Muscle of back (tissue), 3 donors: ENCODE measurements at regions not wholly inside any gene's neighbourhood (a gene's known extent, or its start where the extent isn't known, plus 50 kb on each side); places are given as distances from the start of the nearest gene placed in this dataset.

Source experiments
- DNase-seq, 3 donors: peaks; one replicate each; pipeline versions ENCODE4 v3.0.0 to v3.0.0-alpha.2; 2013

GRCh38 chr7:3194501-3195141 is 106.4 kb upstream of the SDK1 start:
- peak in 2 of 3 donors; percentile 9 to 26 for DNase-seq

- DNase-seq = no peak
Measured at GRCh38 chr7:3195160-3195559, 105.9 kb upstream of the SDK1 start.

GRCh38 chr7:3196629-3197400 is 104.2 kb upstream of the SDK1 start:
- DNase-seq = no peak

- no peak for DNase-seq
Measured at GRCh38 chr7:3197567-3198213, 103.4 kb upstream of the SDK1 start.

GRCh38 chr7:3198316-3198715 is 102.7 kb upstream of the SDK1 start:
- no peak for DNase-seq

- DNase-seq = no peak
Measured at GRCh38 chr7:3200504-3200903, 100.5 kb upstream of the SDK1 start.

GRCh38 chr7:3201306-3201705 is 99.7 kb upstream of the SDK1 start:
- no peak for DNase-seq

- DNase-seq = no peak
Measured at GRCh38 chr7:3201937-3202710, 98.9 kb upstream of the SDK1 start.

GRCh38 chr7:3204526-3204925 is 96.5 kb upstream of the SDK1 start:
- DNase-seq = no peak

- DNase-seq = no peak
Measured at GRCh38 chr7:3206101-3206500, 95.0 kb upstream of the SDK1 start.

- DNase-seq = no peak
Measured at GRCh38 chr7:3206771-3207191, 94.3 kb upstream of the SDK1 start.

- DNase-seq = no peak
Measured at GRCh38 chr7:3207387-3207902, 93.6 kb upstream of the SDK1 start.

- no peak for DNase-seq
Measured at GRCh38 chr7:3210531-3210930, 90.5 kb upstream of the SDK1 start.

GRCh38 chr7:3214090-3214413 is 87.0 kb upstream of the SDK1 start:
- DNase-seq = no peak

- DNase-seq = no peak
Measured at GRCh38 chr7:3215624-3216585, 85.1 kb upstream of the SDK1 start.

- DNase-seq = no peak
Measured at GRCh38 chr7:3217166-3217565, 83.9 kb upstream of the SDK1 start.

GRCh38 chr7:3218411-3219225 is 82.4 kb upstream of the SDK1 start:
- DNase-seq = peak in 1 of 3 donors; percentile 15

GRCh38 chr7:3229904-3230470 is 71.1 kb upstream of the SDK1 start:
- no peak for DNase-seq

GRCh38 chr7:3230908-3231307 is 70.1 kb upstream of the SDK1 start:
- no peak for DNase-seq

GRCh38 chr7:3232228-3232627 is 68.8 kb upstream of the SDK1 start:
- DNase-seq = no peak
